Urothelium cell line (cell line): ENCODE measurements at regions not wholly inside any gene's neighbourhood (a gene's known extent, or its start where the extent isn't known, plus 50 kb on each side); places are given as distances from the start of the nearest gene placed in this dataset.
"Not testable (repeated sequence)": the region's sequence is repeated elsewhere in the genome, so short reads cannot be mapped to it uniquely, and the experiment has no call there.

Experiments
- DNase-seq: peaks from one replicate; pipeline ENCODE4 v3.0.0; 2011; ENCODE audit warnings: low spot score, mixed read lengths
- FAIRE-seq: peaks from 2 replicates; lab custom pipeline; 2011; peaks lifted over from hg19 to GRCh38; lab: Jason Lieb, UNC

DNA sequence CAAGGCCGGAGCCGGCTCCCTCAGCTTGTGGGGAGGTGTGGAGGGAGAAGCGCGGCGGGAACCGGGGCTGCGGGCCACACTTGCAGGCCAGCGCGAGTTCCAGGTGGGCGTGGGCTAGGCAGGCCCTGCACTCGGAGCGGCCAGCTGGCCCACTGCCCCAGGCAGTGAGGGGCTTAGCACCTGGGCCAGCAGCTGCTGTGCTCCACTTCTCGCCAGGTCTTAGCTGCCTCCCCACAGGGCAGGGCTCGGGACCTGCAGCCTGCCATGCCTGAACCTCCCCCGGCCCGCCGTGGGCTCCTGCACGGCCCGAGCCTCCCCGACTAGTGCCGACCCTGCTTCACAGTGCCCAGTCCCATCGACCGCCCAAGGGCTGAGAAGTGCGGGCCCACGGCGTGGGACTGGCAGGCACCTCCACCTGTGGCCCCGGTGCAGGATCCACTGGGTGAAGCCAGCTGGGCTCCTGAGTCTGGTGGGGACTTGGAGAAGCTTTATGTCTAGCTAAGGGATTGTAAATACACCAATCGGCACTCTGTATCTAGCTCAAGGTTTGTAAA, 131.8 kb downstream of the KDR start:
- not testable (repeated sequence) for DNase-seq, FAIRE-seq

DNA sequence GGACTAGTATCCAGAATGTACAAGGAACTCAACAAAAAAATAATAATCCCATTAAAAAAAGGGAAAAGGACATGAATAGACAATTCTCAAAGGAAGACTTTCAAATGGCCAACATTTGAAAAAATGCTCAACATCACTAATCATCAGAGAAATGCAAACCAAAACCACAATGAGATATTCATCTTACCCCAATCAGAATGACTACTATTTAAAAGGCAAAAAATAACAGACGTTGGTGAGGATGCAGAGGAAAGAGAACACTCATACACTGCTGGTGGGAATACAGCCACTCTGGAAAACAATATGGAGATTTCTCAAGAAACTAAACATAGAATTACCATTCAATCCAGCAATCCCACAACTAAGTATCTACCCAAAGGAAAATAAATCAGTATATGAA, 133.1 kb downstream of the KDR start:
- DNase-seq (no peak), FAIRE-seq (no peak)

DNA sequence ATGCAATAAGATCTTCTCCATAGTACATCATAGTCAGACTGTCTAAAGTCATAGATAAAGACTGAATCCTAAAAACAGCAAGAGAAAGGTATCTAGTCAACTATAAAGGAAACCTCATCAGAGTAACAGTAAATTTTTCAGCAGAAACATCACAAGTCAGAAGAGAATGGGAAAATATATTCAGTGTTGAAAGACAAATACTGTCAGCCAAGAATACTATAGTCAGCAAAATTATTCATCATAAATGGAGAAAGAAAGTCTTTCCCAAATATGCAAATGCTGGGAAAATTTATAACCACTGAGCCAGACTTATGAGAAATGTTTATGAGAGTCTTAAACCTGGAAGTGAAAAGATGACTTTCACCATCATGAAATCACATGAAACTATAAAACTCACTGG, 136.7 kb downstream of the KDR start:
- no peak for FAIRE-seq
- DNase-seq = no peak

DNA sequence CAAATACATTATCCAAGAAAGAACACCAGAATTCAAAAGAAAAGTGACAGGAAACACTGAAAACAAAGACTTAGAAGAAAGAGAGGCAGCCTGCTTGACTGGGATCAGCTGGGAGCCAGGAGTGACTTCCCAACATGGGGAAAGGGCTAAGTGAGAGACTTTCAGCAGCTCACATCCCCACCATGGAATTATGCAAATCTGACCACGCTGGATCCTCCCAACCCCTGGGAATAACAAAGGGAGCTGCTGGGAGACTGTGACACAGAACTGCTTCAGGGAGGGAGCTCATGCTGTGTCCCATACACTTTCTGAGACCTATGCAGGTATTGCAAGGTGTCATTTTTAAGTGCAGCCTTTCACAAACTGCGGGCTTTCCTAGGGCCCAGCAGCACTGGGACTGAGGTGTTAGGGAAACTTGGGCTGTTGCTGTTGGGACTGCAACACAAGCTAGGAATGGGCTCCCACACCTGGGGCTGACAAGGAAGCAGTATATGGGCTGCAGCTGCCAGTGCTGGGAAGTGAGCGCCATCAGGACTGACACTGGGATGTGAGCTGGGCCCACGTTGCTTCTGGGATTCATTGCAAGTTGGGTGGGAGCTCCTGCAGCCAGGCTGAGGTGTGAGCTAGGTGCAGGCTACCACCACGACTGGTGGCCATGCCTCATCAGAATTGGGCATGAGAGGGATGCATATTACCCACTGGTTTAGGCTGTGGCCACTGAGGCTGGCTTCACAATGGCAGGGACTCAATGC, 139.1 kb downstream of the KDR start:
- peak; percentile 52 for FAIRE-seq
- DNase-seq = peak; percentile 0

DNA sequence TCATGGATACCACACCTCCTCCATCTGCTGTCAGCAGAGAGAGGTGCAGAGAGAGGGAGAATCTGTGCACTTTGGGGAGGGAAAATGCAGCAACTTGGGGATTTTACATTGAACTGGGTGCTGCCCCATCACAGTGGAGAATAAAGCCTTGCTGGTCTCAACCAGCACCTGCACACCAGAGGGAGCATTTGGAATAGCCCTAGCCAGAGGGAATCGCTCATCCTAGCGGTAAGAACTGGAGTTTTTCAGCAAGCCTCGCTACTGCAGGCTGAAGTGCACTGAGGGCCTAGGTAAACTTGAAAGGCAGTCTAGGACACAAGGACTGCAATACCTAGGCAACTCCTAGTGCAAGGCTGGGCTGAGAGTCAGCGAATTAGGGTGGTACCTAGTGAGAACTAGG, 148.7 kb downstream of the KDR start:
- FAIRE-seq (peak; percentile 48), DNase-seq (no peak)

DNA sequence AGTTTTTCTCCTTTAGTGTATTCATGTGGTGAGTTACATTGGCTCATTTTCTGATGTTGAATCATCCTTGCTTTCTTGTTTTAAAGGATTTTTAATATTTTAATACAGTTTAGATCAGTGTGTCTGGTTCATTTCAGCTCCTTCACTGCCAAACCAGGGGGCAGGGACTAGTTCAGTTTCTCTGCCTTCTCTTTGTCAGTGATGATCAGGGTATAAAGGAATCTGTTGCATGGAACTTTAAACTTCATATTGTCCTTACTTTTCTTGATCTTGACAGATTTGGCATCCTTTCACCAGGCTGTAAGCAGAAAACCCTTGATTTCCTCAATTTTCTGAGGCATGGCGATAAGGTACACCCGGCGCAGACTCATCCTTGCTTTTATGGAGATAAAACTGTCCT, 149.4 kb downstream of the KDR start:
- FAIRE-seq = no peak

DNA sequence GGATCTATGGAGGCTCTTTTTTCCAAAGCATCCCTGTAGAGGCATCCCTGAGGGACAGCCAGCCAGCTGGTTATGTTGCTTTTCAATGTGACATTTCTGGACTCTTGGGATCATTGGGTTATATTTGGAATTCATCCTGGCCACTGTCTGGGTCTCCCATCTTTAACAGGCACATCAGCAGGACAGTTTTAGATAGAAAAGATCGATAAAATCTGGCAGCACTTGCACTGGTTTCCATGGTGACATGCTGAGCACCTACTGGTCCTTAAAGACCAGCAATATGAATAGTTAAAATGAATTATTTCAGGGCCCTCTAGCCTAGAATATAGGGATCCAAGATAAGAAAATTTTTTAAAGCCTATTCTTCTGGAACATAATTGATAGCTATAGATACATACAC, 151.6 kb downstream of the KDR start:
- FAIRE-seq = no peak
- DNase-seq = no peak

More for the DNA sequence above, 149.4 kb downstream of the KDR start:
- DNase-seq = no peak

DNA sequence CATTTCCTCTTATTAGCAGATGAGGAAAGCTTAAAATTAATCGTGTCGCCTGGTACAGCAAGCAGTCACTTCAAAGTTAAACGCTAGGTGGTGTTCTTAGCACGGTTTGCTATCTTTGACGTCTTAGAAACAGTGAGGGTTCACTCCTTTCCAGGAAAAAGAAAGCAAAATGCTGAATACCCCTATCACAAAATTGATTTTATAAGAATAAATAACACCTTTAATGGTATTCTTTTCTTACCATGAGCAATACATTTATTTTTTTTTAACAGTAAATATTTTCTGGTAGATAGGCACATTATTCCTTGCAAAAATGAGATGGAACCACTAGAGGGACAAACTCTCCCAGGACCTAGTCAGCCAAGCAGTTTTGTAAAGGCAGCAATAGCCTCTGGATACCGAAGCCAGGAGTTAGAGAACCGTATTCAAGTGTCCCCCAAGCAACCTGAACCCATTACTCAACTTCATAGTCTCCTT, 153.9 kb downstream of the KDR start:
- no peak for FAIRE-seq
- peak; percentile 65 for DNase-seq

DNA sequence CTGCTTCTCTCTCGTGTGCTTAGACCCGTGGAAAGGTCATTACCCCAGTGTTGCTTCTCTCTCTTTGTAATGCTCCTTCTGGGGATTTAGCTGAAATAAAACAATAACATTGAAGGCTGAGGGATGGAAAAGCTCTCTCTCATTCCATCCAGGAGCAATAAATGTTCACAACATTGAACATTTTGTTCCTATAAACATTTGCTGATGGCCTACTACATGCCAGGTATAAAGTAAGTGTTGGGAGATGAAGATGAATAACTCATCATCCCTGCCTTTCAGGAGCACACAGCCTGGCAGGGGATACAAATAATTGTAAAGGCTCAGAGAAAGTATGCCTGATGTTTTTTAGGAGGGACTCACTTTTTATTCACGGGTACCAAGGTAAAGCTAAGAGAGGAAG, 158.1 kb downstream of the KDR start:
- FAIRE-seq = no peak
- no peak for DNase-seq

DNA sequence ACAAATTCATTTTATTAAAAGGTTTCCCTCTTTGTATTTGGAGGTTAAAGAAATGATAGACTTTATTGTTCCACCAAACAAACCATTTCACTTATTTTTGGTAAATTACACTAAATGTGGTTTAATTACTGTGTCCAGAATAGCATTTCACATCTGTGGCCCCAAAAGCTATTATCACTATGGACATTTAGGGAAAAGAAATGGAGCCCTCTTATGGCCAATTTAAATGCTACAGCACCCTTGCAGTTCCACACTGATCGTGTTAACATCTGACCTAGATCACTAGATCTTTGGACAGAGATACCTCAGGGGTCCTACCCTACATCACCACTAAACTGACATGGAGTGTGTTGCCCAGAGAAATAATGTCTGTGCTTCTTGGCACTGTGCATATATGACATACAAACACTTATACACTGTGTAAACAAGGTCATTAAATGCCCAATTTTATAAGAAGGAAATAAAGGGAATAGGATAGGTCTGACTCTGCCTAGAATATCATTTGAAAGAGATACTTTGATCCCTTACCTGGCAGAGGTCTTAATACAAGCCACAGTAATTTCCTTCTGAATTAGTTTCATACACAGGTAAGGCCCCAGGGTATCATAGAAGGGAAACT, 163.9 kb downstream of the KDR start:
- no peak for FAIRE-seq
- DNase-seq = peak; percentile 56

DNA sequence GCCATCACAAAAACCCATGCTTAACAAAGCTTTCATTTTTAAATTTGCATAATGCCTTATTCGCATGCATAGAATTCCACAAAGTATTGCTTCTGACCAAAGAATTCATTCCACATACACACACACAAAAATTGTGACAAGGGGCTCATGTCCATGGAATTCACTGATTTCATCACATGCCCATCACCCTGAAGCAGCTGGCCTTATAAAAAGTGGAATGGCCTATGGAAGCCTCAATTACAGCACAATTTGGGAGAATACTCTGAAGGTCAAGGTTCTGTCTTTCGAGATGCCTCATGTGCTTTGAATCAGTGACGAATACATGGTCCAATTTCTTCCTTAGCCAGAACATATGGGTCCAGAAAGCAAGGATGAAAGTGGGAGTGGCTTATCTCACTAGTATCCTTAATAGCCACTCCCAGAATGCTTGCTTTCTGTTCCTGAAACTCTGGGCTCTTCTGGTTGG, 165.7 kb downstream of the KDR start:
- DNase-seq (no peak), FAIRE-seq (no peak)

DNA sequence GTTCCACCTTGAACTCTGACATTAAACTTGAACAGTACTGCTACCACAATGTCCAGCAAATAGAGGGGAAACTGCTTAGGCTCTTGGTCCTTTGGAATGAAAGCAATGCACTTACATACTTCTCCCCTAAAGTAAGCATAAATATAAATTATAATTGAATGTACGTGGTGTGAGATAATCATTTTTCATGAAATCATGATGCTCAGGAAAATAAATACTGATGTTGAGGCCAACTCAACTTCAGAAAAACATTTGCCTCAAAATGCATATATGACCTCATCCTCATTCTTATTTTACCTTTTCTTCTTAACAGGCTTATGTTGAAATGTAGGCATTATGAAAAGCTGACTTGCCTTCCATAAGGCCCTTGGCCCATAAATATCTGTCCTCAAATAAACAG, 166.3 kb downstream of the KDR start:
- DNase-seq = no peak
- no peak for FAIRE-seq

DNA sequence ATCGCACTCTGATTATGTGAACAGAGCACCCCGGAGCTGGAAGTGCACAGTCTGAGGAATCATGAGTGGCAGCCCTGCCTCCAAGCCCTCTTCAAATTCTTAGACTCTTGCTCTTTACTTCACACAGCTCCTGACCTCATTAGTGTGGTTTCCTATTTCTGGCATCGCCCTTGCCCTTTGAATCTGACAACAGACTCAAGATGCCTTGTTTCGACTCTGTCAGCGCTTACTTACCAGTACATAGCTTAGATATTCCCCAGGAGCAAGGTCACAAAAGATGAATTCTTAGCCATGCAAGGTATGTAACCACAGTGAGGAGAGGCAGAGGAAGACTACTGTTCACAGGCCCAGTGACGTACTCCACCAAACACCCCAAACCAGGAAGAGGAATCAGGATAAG, 167.2 kb downstream of the KDR start:
- no peak for DNase-seq
- FAIRE-seq = no peak

DNA sequence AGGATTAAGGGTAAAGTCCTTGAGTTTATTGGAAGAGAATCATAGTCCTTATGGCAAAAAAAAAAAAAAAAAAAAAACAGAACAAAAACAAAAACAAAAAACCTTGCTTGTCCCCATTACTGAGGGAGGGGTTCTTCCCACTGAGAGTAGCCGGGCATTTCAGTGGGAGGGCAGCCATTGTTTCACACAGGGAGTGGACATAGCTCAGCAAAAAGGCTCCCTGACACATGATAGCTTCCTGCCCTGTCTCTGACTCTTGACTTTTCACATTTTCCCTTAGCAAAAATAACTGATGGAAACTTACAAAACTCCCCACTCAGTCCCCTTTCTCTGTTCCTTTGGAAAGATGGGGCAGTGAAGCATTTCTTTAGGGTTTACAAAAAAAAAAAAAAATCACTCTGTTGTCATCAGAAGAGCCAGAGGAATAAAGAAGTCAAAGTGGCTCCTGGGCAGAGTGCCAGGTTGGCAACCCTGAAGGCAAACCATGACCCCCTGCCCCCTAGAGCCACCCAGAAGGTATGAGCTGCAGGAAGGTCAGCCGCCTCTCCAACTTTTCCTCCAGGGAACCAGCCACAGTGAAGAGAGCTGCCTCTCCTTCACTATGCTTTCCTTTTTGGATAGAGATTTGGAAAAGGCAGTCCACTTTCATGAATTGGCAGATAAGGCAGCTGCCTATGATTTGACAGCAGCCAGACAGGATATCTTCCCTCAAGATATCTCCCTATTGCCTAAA, 170.6 kb downstream of the KDR start:
- FAIRE-seq = no peak
- no peak for DNase-seq

DNA sequence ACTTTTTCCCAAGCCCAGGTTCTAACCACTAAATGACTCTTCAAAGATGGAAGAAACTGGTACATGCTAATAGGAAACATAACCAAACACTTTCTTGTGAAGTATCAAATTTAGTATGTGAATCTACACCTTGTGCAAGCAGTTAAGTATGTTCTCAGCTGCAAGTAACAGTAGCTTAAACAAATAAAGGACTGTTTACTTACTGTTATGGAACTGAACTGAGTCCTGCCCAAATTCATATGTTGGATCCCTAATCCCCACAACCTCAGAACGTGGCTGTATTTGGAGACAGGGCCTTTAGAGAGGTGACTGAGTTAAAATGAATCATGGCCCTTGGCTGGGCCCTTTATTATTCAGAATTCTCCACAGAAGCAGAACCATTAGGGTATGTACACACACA, 178.7 kb downstream of the KDR start:
- DNase-seq = no peak
- no peak for FAIRE-seq

DNA sequence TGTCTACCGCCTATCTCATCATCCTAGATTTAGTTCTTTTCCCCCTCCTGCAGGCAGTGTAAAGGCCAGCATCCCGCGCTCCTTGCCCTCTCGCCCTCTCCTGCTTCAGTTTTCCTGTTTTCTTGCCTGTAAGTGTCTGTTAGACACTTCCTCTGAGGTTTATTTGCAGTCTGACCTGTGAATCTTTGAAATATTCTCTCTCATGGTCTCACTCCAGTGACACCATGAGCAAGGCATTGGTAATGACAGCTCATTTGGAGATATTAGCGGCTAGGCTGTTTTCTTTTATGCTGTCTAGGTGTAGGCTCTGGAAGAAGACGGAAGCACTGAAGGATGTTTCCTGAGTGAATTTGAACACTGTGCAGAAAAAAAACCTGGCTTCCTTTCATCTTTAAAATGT, 179.6 kb downstream of the KDR start:
- FAIRE-seq (no peak), DNase-seq (no peak)

DNA sequence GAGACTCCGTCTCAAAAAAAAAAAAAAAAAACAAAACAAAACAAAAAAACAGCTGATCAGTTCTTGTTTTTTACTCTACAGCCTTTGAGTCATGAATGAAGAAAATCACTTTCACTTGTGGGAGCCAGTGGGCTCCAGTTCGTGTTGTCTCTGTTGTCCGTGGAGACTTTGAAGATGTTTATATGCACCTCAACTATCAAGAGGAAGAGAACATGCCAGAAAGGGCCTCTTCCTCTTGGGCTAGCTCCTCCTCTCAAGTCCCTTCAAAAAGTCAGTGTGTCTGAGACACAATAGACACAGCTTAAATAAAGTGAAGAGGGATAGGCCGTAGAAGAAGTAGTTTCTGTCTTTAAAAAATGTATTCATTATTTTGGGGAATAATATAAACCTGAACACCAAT, 182.7 kb downstream of the KDR start:
- FAIRE-seq (no peak), DNase-seq (no peak)

DNA sequence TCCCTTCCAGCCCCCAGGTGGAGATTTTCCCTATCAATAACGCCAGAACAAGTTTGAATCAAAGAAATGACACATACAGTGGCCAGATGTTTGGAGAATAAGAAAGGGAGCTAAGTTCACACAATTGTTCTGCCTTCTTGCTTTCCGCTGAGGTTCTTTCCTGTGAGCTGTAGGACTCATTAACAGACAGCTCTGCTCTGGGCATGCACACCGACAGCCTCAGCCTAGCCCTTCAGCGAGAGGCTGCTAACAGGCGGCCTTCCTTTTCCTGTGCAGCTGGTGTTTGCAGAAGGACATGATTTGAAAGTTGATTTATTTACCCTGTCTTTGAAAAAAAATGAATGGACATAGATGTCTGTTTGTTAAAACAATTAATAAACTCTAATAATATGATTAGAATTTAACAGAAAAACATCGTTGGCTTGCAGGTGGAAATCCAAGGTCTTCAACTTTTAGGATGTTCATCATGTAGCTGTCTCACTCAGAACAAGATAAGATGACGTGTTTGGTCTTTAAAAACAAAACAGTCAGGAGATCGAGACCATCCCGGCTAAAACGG, 183.3 kb downstream of the KDR start:
- FAIRE-seq (no peak), DNase-seq (no peak)

DNA sequence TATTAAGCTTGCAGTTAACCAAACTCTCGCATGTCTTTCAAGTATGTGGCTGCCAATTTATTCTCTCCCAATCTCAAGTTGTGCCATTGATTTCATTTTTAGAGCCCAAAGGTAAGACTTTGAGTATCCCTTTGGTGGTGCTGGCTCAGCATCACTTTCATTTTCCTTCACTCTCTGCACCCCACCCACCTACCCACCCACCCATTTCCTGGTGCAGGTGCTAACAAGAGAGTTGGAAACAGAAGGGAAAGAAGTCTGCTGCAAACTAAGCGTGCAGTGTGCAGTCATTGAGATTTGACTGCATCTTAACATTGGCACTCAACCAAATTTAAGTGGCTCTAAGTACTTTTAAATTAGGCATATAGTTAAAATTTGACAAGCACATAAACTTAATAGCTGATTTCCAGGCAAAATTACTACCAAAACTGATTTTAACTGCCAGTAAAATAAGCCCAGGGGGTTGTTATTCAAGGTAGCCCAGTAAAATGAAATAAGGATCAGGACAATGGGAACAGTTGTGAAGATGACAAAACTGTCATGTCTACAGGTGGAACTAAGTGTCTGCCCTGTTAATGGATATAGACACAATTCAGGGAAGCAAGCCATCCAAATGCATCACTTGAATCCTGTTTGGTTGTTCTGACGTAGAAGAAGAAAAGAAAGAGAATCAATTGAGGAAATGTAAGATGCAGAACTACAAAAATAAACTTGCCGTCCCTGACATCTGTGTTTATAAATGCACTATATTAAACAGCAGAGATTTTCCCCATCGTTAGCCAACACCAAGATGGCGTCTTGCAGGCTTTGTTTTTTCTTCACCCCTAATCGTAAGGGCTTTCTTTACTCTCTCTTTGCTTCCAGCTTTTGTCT, 184.2 kb downstream of the KDR start:
- no peak for DNase-seq
- FAIRE-seq = no peak

DNA sequence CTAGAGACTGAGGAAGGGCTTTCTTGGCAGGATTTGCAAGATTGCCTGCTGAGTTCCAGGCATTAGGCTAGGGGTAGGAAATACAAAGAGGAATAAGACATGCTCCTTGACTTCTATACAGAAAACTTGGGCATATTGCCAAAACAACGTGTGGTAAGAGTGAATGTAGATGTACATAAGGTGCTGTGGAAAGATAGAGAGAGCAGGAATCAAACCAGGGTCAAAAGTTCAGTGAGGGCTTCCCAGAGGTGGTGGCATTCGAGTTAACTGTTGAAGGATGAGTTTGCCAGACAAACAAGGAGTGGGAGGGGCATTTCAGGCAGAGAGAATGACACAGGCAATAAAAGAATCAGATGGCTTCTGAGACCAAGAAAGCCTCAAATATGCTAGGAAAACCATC, 187.9 kb downstream of the KDR start:
- FAIRE-seq = peak; percentile 17
- no peak for DNase-seq
